GM18867 (cell line): ENCODE measurements at regions not wholly inside any gene's neighbourhood (a gene's known extent, or its start where the extent isn't known, plus 50 kb on each side); places are given as distances from the start of the nearest gene placed in this dataset.
"Not testable (repeated sequence)": the region's sequence is repeated elsewhere in the genome, so short reads cannot be mapped to it uniquely, and the experiment has no call there.

Experiments
- ATAC-seq: cut with Tn5 transposase; IDR thresholded peaks from one replicate; pipeline ENCODE4 v1.9.1; 2021; ENCODE audit warnings: mild to moderate bottlenecking, moderate library complexity; ENCODE audit not compliant: unreplicated experiment

DNA sequence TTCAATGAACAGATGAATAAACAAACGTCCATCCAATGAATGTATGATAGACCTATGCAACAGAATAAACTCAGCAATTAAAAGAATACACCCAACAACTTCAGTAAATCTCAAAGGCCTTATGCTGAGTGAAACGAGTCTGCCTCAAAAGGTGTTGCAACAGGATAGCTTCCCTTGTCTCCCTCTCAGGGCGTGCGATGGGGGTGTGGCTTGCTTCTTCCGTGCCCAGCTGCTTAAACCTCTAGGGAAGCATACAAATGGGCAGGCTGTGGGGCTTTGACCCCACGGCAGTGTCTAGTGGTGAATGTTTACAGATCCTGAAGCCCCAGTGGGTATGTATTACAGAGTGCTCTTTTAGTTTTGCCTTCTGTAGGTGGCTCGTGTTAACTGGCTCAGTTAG is 87.0 kb upstream of the CCL21 start:
- ATAC-seq, result no peak

DNA sequence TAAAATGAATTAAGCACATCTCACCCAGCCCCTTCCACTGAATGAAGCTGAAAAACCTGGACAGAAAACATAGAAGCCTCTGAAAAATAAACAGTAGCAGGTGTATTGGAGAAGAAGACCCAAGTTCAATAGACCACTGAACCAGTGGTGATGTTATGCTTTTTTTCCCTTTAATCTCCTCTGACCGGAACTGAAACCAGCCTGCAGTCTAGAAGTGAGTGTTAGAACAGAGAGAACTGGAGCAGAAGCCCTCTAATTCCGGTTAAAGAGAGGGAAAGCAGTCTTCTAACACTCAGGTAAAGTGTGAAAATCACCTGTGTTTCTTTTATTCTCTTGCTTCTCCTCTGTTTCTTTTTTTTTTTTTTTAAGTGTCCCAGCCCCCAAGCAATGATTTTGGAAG is 83.5 kb upstream of the CCL21 start:
- no peak for ATAC-seq

DNA sequence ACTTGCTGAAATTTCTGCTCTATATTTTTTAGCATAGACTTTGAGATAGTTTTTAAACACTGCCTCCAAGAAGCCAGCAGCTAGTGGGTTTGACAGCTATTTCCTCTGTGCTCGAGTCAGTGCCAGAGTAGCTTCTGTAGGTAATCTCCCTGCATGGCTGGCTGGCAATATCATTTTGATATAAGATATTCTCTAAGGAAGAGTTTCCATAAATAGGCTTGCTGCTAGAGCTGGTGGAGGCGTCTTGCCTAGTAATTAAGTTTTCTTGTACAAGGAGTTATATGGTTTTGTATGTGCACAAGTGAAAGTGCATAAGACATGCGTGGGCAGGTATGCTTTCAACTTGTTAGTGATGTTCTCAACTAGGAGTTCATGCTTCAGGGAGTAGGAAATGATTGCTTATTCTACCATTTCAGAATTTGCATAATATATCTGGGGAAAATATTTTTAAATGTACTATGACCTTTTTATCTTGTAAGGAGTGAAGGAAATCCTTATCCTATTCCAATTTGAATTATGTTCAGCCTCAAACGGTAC is 74.1 kb upstream of the CCL21 start:
- ATAC-seq, result no peak

DNA sequence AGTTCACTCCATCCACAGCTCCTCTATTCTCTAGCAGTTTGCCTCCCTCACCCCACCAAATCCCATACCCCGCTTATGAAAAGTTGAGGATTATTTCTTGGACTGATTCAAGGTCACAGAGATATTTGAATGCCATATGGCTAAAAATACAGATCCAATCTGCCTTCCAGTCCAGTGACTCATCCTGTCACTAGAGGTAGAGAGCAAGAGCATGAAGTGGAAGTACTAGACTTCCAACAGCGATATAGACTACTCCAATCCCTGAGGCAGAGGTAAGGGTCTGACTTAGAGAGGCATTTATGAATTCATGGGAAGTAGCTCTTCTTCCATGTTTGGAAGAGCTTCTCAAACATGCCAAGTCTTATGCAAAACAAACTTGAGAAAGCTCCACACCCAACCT is 72.4 kb upstream of the CCL21 start:
- ATAC-seq, result no peak

DNA sequence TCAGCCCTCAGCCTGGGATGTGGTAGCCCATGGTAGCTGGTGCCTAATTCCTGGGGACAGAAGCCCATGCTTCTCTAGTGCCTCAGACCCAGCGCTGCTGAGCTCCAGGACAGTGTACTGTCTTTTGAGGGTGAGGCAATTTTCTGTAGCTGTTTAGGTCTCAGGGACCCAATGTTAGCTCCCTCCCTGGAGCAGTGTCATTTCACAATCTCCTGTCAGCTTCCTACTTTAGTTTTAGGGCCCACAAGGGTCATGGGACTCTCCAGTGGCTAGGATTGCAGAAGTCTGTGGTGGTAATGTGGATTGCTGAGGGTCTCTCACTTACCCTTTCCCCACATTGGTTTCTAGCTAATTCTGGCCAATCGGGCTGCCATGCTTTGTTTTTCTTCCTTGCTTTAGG is 67.7 kb upstream of the CCL21 start:
- ATAC-seq, result no peak

DNA sequence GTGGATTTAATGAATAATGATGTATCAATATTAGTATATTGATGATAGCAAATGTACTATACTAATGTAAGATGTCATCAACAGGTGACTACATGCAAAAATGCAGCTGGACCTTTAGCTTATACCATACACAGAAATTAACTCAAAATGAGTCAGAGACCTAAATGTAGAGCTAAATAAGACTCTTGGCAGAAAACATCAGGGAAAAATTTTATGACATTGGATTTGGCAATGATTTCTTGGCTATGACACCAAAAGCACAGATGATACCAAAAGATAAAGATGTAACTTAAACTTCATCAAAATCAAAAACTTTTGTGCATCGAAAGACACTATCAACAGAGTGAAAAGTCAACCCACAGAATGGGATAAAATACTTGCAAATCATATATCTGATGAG is 64.0 kb upstream of the CCL21 start:
- ATAC-seq, result no peak

DNA sequence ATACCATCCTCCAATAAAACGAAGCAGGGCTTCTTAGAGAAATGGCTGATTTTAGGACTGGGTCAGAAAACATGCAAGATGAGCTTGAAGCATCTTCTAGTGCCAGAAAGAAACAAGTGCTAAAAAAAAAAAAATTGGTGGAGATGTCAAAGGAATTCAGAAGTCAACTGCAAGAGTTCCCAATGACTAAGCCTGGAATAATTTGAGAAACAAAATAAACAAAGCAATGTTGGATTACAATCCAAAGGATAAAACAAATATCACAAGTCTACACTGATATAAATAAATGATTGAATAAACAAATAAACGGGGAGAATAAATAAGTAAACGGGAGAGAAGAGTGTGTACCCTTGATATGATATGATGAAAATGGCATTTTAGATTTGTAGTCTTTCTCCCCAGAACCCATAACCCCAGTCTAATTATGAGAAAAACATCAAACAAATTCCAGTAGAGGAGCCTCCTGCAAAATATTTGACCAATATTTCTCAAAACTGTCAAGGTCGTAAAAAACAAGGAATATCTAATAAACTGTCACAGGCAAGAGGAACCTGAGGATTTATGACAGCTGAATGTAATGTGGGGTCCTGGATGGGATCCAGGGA is 63.5 kb upstream of the CCL21 start:
- no peak for ATAC-seq

DNA sequence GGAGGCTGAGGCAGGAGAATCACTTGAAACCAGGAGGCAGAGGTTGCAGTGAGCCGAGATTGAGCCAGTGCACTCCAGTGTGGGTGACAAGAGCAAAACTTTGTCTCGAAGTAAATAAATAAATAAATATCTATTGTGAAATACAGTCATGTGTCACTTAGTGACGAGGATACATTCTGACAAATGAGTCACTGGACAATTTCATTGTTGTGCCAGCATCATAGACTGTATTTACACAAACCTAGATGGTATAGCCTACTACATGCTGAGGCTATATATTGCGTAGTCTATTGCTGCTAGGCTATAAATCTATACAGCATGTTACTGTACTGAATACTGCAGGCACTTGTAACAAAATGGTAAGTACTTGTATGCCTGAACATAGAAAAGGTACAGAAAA is 61.1 kb upstream of the CCL21 start:
- no peak for ATAC-seq

DNA sequence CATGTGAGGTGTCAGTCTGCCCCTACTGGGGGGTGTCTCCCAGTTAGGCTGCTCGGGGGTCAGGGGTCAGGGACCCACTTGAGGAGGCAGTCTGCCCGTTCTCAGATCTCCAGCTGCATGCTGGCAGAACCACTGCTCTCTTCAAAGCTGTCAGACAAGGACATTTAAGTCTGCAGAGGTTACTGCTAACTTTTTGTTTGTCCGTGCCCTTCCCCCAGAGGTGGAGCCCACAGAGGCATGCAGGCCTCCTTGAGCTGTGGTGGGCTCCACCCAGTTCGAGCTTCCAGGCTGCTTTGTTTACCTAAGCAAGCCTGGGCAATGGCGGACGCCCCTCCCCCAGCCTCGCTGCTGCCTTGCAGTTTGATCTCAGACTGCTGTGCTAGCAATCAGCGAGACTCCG is 57.2 kb upstream of the CCL21 start:
- not testable (repeated sequence) for ATAC-seq

DNA sequence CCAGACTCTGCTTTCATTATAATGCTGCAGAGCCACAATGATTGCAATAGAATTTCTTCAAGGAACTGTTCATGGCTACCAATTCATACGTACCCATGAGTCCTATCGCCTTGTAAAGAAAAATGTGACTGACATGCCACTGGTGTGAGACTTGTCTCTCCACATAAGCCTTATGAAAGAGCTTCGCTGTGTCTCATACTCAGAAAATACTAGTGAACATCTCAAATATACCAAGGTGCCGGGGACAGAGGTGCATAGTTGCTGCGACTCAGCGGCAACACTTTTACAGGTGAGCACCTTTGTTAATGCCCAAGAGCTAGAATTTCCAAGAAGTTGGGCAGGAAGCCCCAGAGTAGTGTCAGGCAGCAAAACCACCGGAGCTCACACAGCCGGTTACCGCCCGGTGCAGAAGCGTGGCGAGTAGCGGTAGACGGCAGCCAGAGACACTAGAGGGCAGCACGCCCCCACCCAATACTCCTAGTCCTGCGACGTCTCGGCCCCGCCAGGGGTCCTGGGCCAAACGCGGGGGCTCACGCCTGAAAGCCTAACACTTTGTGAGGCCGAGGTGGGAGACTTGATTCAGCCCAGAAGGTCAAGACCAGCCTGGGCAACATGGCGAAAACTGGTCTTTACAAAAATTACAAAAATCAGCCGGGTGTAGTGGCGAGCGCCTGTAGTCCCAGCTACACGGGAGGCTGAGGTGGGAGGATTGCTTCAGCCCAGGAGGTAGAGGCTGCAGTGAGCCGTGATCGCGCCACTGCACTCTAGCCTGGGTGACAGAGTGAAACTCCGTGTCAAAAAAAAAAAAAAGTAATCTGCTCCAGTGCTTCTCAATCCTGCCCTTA is 50.5 kb upstream of the CCL21 start:
- ATAC-seq, result not testable (repeated sequence)
